Upper lobe of right lung (tissue), 1 donor: ENCODE measurements at regions not wholly inside any gene's neighbourhood (a gene's known extent, or its start where the extent isn't known, plus 50 kb on each side); places are given as distances from the start of the nearest gene placed in this dataset.

ENCODE experiments used
- ATAC-seq: fragments of 200-7000 bp; cut with Tn5 transposase; one replicate; pipeline ENCODE4 v1.9.1; 2020; ENCODE audit warnings: mild to moderate bottlenecking, moderate library complexity
- DNase-seq: peaks from one replicate; pipeline ENCODE4 v3.0.0-alpha.2; 2020
- H3K27ac ChIP-seq: fragments of 200-600 bp; one replicate; pipeline ENCODE4 v1.8.0; 2022
- H3K27me3 ChIP-seq: fragments of 200-600 bp; one replicate; pipeline ENCODE4 v1.8.0; 2022; ENCODE audit warnings: mild to moderate bottlenecking
- H3K36me3 ChIP-seq: fragments of 200-600 bp; one replicate; pipeline ENCODE4 v1.8.0; 2022
- H3K4me1 ChIP-seq: fragments of 200-600 bp; one replicate; pipeline ENCODE4 v1.8.0; 2022
- H3K4me3 ChIP-seq: fragments of 200-600 bp; one replicate; pipeline ENCODE4 v1.8.0; 2022; ENCODE audit warnings: mild to moderate bottlenecking
- H3K9me3 ChIP-seq: fragments of 200-600 bp; one replicate; pipeline ENCODE4 v1.8.0; 2022
- CTCF ChIP-seq: fragments of 200-600 bp; IDR thresholded peaks from one replicate; pipeline ENCODE4 v1.8.0; 2022; ENCODE audit warnings: antibody characterized with exemption
- intact Hi-C: fragments of 100-400 bp; cut with DNase I; formaldehyde crosslinking; loops from one replicate; pipeline ENCODE4 v1.11.0; 2022
- donor health status: DM: no; HTN: yes; CAD: no; lungs with severe emphysema.

DNA sequence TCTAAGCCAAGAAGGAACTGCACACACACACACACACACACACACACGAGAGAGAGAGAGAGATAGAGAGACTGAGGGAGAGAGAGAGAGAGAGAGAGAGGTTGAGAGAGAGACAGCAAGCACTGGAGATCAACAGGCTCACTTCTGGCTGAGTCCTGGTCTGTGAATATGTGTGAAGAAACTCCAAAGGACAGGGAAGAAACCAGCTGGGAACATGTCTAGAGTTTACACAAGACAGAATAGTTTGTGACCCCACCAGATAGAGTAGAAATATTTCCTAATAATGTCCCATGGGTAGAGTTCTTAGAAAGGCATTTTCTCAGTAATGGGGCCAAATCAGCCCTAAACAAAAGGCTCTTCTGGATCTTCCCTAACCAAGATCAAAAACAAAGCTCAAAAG lies 155.5 kb upstream of the IGFBP3 start:
- H3K36me3 ChIP-seq, result no peaks in the 10 kb centered on the region
- no peaks in the 10 kb centered on the region for H3K27me3 ChIP-seq
- intact Hi-C loops, result no loop called here
- ATAC-seq (no peak), DNase-seq (no peak)
- no peaks in the 10 kb centered on the region for H3K9me3 ChIP-seq
- no peak overlapping the region for H3K4me3 ChIP-seq
- no peak for TF ChIP-seq CTCF
- H3K4me1 ChIP-seq, result no peaks in the 10 kb centered on the region
- H3K27ac ChIP-seq, result no peak overlapping the region

GRCh38 chr7:46072722-46073121 lies 151.7 kb upstream of the IGFBP3 start:
- DNase-seq (no peak), ATAC-seq (no peak)

DNA sequence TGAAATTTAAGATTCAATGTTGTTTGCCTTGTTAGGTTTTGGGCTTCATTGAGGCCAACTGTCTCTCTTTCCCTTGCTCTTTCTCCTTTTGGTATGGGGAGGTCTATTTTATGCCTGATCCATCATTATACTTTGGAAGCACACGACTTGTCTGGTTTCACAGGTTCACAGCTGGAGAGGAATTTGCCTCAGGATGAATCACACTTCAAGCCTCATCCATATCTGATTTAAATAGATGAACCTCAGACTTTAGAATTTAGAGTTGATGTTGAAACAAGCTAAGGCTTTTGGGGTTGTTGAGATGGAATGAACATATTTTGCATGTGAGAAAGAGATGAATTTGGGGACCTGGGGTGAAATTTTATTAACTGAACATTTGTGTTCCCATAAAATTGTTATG lies 150.5 kb upstream of the IGFBP3 start:
- DNase-seq (no peak), ATAC-seq (no peak)
- no peak overlapping the region for H3K4me3 ChIP-seq

More at GRCh38 chr7:46072722-46073121, 151.7 kb upstream of the IGFBP3 start:
- H3K4me3 ChIP-seq, result no peak overlapping the region
- TF ChIP-seq CTCF, result no peak
- no peaks in the 10 kb centered on the region for H3K9me3 ChIP-seq
- no peak overlapping the region for H3K27ac ChIP-seq
- intact Hi-C loops, result no loop called here
- H3K36me3 ChIP-seq, result no peaks in the 10 kb centered on the region
- no peaks in the 10 kb centered on the region for H3K27me3 ChIP-seq
- H3K4me1 ChIP-seq, result no peaks in the 10 kb centered on the region

GRCh38 chr7:46071076-46071475 lies 150.0 kb upstream of the IGFBP3 start:
- no peak for DNase-seq
- Histone ChIP-seq H3K9me3 (no peaks in the 10 kb centered on the region), H3K27me3 (no peaks in the 10 kb centered on the region), H3K27ac (no peak overlapping the region), H3K36me3 (no peaks in the 10 kb centered on the region), H3K4me1 (no peaks in the 10 kb centered on the region), H3K4me3 (no peak overlapping the region)
- intact Hi-C loops, result no loop called here
- ATAC-seq, result no peak
- TF ChIP-seq CTCF, result no peak

More for the DNA sequence above, 150.5 kb upstream of the IGFBP3 start:
- Histone ChIP-seq H3K36me3 (no peaks in the 10 kb centered on the region), H3K9me3 (no peaks in the 10 kb centered on the region), H3K27ac (no peak overlapping the region), H3K4me1 (no peaks in the 10 kb centered on the region), H3K27me3 (no peaks in the 10 kb centered on the region)
- intact Hi-C loops, result no loop called here
- TF ChIP-seq CTCF, result no peak

- no peak for TF ChIP-seq CTCF
- H3K27me3 ChIP-seq, result no peaks in the 10 kb centered on the region
- H3K4me1 ChIP-seq, result no peaks in the 10 kb centered on the region
- H3K9me3 ChIP-seq, result no peaks in the 10 kb centered on the region
- intact Hi-C loops, result no loop called here
- no peak overlapping the region for H3K4me3 ChIP-seq
- no peak overlapping the region for H3K27ac ChIP-seq
- no peak for ATAC-seq
- no peak for DNase-seq
- H3K36me3 ChIP-seq, result no peaks in the 10 kb centered on the region
Observed at GRCh38 chr7:46068159-46068558, 147.1 kb upstream of the IGFBP3 start.

GRCh38 chr7:46059308-46060020 lies 138.4 kb upstream of the IGFBP3 start:
- no peak for TF ChIP-seq CTCF
- Histone ChIP-seq H3K27ac (no peak overlapping the region), H3K27me3 (no peaks in the 10 kb centered on the region), H3K4me3 (no peak overlapping the region), H3K36me3 (no peaks in the 10 kb centered on the region), H3K9me3 (no peaks in the 10 kb centered on the region), H3K4me1 (no peaks in the 10 kb centered on the region)
- DNase-seq (no peak), ATAC-seq (peak; percentile 21)
- intact Hi-C loops, result no loop called here
